H9 (cell line): ENCODE measurements at regions not wholly inside any gene's neighbourhood (a gene's known extent, or its start where the extent isn't known, plus 50 kb on each side); places are given as distances from the start of the nearest gene placed in this dataset.

Source experiments
- DNase-seq: peaks from one replicate; pipeline ENCODE4 v3.0.0-alpha.2; 2017
- H2AFZ ChIP-seq: one replicate; pipeline ENCODE4 v1.6.1; 2013; ENCODE audit warnings: mild to moderate bottlenecking, low read length, control low read depth, moderate library complexity
- H2AK5ac ChIP-seq: 2 replicates; pipeline ENCODE4 v1.6.1; 2013; ENCODE audit warnings: low read length, control low read depth, mixed read lengths; ENCODE audit not compliant: insufficient read length
- H2BK120ac ChIP-seq: one replicate; pipeline ENCODE4 v1.6.1; 2013; ENCODE audit warnings: low read depth, mild to moderate bottlenecking, low read length, control low read depth, inconsistent platforms; ENCODE audit not compliant: poor library complexity, severe bottlenecking
- H2BK12ac ChIP-seq: 2 replicates; pipeline ENCODE4 v1.6.1; 2013; ENCODE audit warnings: low read length, control low read depth, mixed read lengths, low read depth; ENCODE audit not compliant: insufficient read length
- H2BK15ac ChIP-seq: 2 replicates; pipeline ENCODE4 v1.6.1; 2013; ENCODE audit warnings: low read depth, low read length, control low read depth
- H2BK20ac ChIP-seq: one replicate; pipeline ENCODE4 v1.6.1; 2013; ENCODE audit warnings: low read depth, mild to moderate bottlenecking, low read length, control low read depth, inconsistent platforms; ENCODE audit not compliant: poor library complexity, severe bottlenecking
- H2BK5ac ChIP-seq: 2 replicates; pipeline ENCODE4 v1.6.1; 2013; ENCODE audit warnings: low read length, control low read depth, mixed read lengths; ENCODE audit not compliant: insufficient read length
- H3K14ac ChIP-seq: 2 replicates; pipeline ENCODE4 v1.6.1; 2013; ENCODE audit warnings: low read length, control low read depth; ENCODE audit not compliant: insufficient read depth
- H3K18ac ChIP-seq: 2 replicates; pipeline ENCODE4 v1.6.1; 2013; ENCODE audit warnings: low read depth, mild to moderate bottlenecking, mixed read lengths, low read length, control low read depth; ENCODE audit not compliant: insufficient read length
- H3K23ac ChIP-seq: 2 replicates; pipeline ENCODE4 v1.6.1; 2013; ENCODE audit warnings: low read length, control low read depth, mixed read lengths, low read depth; ENCODE audit not compliant: insufficient read length
- H3K23me2 ChIP-seq: 2 replicates; pipeline ENCODE4 v1.6.1; 2013; ENCODE audit warnings: low read depth, mild to moderate bottlenecking, mixed read lengths, low read length, control low read depth; ENCODE audit not compliant: insufficient read length, poor library complexity, severe bottlenecking
- H3K27ac ChIP-seq: 2 replicates; pipeline ENCODE4 v1.5.1; 2013; ENCODE audit warnings: low read length, control low read depth, mixed read lengths, low read depth; ENCODE audit not compliant: insufficient read length
- H3K27me3 ChIP-seq: 2 replicates; pipeline ENCODE4 v1.6.1; 2013; ENCODE audit warnings: low read length, control low read depth, inconsistent platforms; ENCODE audit not compliant: insufficient read depth
- H3K4ac ChIP-seq: 2 replicates; pipeline ENCODE4 v1.6.1; 2013; ENCODE audit warnings: low read depth, mild to moderate bottlenecking, control low read depth, inconsistent platforms, low read length, moderate library complexity
- H3K4me1 ChIP-seq: 2 replicates; pipeline ENCODE4 v1.6.1; 2013; ENCODE audit warnings: low read length, control low read depth, inconsistent platforms; ENCODE audit not compliant: insufficient read depth
- H3K4me2 ChIP-seq: 2 replicates; pipeline ENCODE4 v1.6.1; 2013; ENCODE audit warnings: low read length, control low read depth, mixed read lengths; ENCODE audit not compliant: insufficient read length, insufficient read depth
- H3K56ac ChIP-seq: 2 replicates; pipeline ENCODE4 v1.6.1; 2013; ENCODE audit warnings: low read depth, mild to moderate bottlenecking, mixed read lengths, low read length, control low read depth; ENCODE audit not compliant: insufficient read length
- H3K79me1 ChIP-seq: 2 replicates; pipeline ENCODE4 v1.6.1; 2013; ENCODE audit warnings: low read depth, mild to moderate bottlenecking, moderate library complexity, low read length, control low read depth, inconsistent platforms; ENCODE audit not compliant: insufficient read depth, poor library complexity, severe bottlenecking
- H3K79me2 ChIP-seq: 2 replicates; pipeline ENCODE4 v1.6.1; 2013; ENCODE audit warnings: low read length, control low read depth, inconsistent platforms; ENCODE audit not compliant: insufficient read depth
- H3K9ac ChIP-seq: 2 replicates; pipeline ENCODE4 v1.6.1; 2013; ENCODE audit warnings: low read length, control low read depth, mixed read lengths; ENCODE audit not compliant: insufficient read length; ENCODE audit errors: extremely low read depth
- H3K9me3 ChIP-seq: one replicate; pipeline ENCODE4 v1.6.1; 2013; ENCODE audit warnings: low read depth, low read length, inconsistent platforms; ENCODE audit not compliant: control insufficient read depth
- H3T11ph ChIP-seq: one replicate; pipeline ENCODE4 v1.6.1; 2013; ENCODE audit warnings: mild to moderate bottlenecking, low read length, control low read depth, inconsistent platforms
- H4K20me1 ChIP-seq: one replicate; pipeline ENCODE4 v1.6.1; 2013; ENCODE audit not compliant: control insufficient read depth, insufficient read length, insufficient read depth
- H4K5ac ChIP-seq: 2 replicates; pipeline ENCODE4 v1.6.1; 2013; ENCODE audit warnings: low read depth, mild to moderate bottlenecking, mixed read lengths, low read length, control low read depth; ENCODE audit not compliant: insufficient read length
- H4K8ac ChIP-seq: replicated peaks from 2 replicates; pipeline ENCODE4 v1.6.1; 2013; ENCODE audit warnings: low read length, control low read depth, mixed read lengths, low read depth; ENCODE audit not compliant: insufficient read length
- H4K91ac ChIP-seq: 2 replicates; pipeline ENCODE4 v1.6.1; 2013; ENCODE audit warnings: low read depth, mild to moderate bottlenecking, moderate library complexity, mixed read lengths, low read length, control low read depth; ENCODE audit not compliant: insufficient read length
- H3K27ac Mint-ChIP-seq, 3 experiments: 2 replicates in 2 of 3; 3 replicates in 1 of 3; pipeline ENCODE4 v1.8.0; 2020 to 2021; ENCODE audit warnings: mixed read lengths in 3 of 3, mild to moderate bottlenecking in 1 of 3, moderate library complexity in 1 of 3
- H3K27me3 Mint-ChIP-seq: 2 replicates; pipeline ENCODE4 v1.8.0; 2021; ENCODE audit warnings: low read depth, mild to moderate bottlenecking, moderate library complexity, mixed read lengths
- H3K36me3 Mint-ChIP-seq, 3 experiments: 2 replicates in 2 of 3; 3 replicates in 1 of 3; pipeline ENCODE4 v1.8.0; 2020 to 2021; ENCODE audit warnings: low read depth in 3 of 3, mixed read lengths in 3 of 3; ENCODE audit not compliant: insufficient read depth in 1 of 3
- H3K4me1 Mint-ChIP-seq, 2 experiments: 2 replicates each; pipeline ENCODE4 v1.8.0; 2020; ENCODE audit warnings: mixed read lengths in 2 of 2
- H3K4me3 Mint-ChIP-seq, 2 experiments: 2 replicates in 1 of 2; 3 replicates in 1 of 2; pipeline ENCODE4 v1.8.0; 2020 to 2021; ENCODE audit warnings: mild to moderate bottlenecking in 2 of 2, mixed read lengths in 2 of 2, moderate library complexity in 1 of 2
- H3K9me3 Mint-ChIP-seq, 2 experiments: 2 replicates in 1 of 2; 3 replicates in 1 of 2; pipeline ENCODE4 v1.8.0; 2020; ENCODE audit warnings: mild to moderate bottlenecking in 2 of 2, mixed read lengths in 2 of 2, moderate library complexity in 1 of 2
- WGBS: extraction: QIAGEN DNeasy Blood & Tissue Kit; methylation state at CpG from one replicate; pipeline ENCODE4 v1.1.7; 2013; ENCODE audit warnings: missing lambda C conversion rate, low lambda C conversion rate, mixed read lengths; ENCODE audit not compliant: insufficient read length; ENCODE audit errors: extremely low coverage; 5-methylcytosine and 5-hydroxymethylcytosine counted together
- TF ChIP-seq, protein P1 (sequence below): fragments of 200-600 bp; sonication (generic); conservative IDR thresholded peaks from 3 replicates; pipeline ENCODE4 v1.8.0; 2021; ENCODE audit warnings: antibody characterized with exemption, mild to moderate bottlenecking

DNA sequence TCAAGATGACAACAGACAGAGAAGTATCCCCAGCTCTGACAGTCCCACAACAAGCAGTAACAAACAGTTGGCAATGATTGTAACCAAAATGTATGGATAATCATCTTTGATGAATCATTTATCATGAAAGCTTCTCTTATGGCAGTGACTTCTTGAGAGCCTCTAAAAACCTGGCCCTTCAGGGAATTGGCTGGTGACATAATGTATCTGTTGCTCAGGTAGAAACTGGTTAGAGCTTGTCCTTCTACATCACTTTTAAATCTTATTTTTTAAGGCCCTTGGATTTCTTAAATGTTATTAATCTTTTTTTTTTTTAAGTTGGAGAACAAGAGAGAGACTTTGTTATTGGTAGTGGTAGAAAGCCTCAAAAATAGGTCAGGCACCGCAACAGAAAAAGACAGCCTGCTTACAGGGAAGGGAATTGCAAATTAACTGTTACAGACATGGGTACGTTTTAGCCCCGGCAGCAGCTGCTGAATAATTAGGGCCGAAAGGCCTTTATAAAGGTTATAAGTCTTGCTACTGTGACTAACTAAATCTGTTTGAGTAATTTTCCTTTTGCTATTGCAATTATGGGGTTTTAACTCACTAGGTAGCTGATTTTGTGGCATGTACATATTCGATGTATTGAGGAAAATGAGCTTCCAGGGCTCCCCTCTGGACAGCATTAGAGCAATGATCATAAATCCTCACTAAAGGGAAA lies 207.7 kb upstream of the LRRC4C start:
- Mint-ChIP-seq H3K27ac (no peak overlapping the region), H3K27me3 (no peaks in the 10 kb centered on the region), H3K4me3 (no peak overlapping the region), H3K4me1 (peaks cover 8 to 10% of the 10 kb centered on the region in 2 experiments; a peak in 1 of 4 replicates), H3K36me3 (no peaks in the 10 kb centered on the region), H3K9me3 (no peaks in the 10 kb centered on the region)
- Histone ChIP-seq H3K18ac (no peak overlapping the region), H3K79me2 (no peaks in the 10 kb centered on the region), H3K79me1 (no peaks in the 10 kb centered on the region), H3K27ac (no peak overlapping the region), H4K20me1 (no peaks in the 10 kb centered on the region), H2BK15ac (no peak overlapping the region), H4K5ac (no peak overlapping the region), H3K9me3 (no peaks in the 10 kb centered on the region), H3T11ph (no peak overlapping the region), H3K14ac (no peak overlapping the region), H3K27me3 (no peaks in the 10 kb centered on the region), H3K23me2 (no peaks in the 10 kb centered on the region), H3K23ac (no peak overlapping the region), H2AFZ (no peak overlapping the region), H2BK12ac (no peak overlapping the region), H2BK120ac (no peak overlapping the region), H4K8ac (no peak overlapping the region), H3K56ac (no peak overlapping the region), H2AK5ac (no peak overlapping the region), H3K9ac (no peak overlapping the region), H2BK5ac (no peak overlapping the region), H3K4me2 (no peak overlapping the region), H2BK20ac (no peak overlapping the region), H4K91ac (no peak overlapping the region), H3K4ac (no peak overlapping the region), H3K4me1 (no peaks in the 10 kb centered on the region)
- no peak for DNase-seq
- TF ChIP-seq, protein P1, sequence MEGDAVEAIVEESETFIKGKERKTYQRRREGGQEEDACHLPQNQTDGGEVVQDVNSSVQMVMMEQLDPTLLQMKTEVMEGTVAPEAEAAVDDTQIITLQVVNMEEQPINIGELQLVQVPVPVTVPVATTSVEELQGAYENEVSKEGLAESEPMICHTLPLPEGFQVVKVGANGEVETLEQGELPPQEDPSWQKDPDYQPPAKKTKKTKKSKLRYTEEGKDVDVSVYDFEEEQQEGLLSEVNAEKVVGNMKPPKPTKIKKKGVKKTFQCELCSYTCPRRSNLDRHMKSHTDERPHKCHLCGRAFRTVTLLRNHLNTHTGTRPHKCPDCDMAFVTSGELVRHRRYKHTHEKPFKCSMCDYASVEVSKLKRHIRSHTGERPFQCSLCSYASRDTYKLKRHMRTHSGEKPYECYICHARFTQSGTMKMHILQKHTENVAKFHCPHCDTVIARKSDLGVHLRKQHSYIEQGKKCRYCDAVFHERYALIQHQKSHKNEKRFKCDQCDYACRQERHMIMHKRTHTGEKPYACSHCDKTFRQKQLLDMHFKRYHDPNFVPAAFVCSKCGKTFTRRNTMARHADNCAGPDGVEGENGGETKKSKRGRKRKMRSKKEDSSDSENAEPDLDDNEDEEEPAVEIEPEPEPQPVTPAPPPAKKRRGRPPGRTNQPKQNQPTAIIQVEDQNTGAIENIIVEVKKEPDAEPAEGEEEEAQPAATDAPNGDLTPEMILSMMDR = no peak
- WGBS = no CpG with 5 or more reads among the region's 5 CpGs
